GM12865 (cell line): ENCODE measurements at regions not wholly inside any gene's neighbourhood (a gene's known extent, or its start where the extent isn't known, plus 50 kb on each side); places are given as distances from the start of the nearest gene placed in this dataset.

Experiments used
- DNase-seq: peaks from one replicate; pipeline ENCODE4 v3.0.0; 2010; ENCODE audit warnings: low read depth
- H3K4me3 ChIP-seq: 2 replicates; pipeline ENCODE4 v1.5.1; 2011; ENCODE audit warnings: mild to moderate bottlenecking, low read depth, low read length, control low read depth
- TF ChIP-seq, protein P1 (sequence below): IDR thresholded peaks from 2 replicates; pipeline ENCODE4 v1.5.1; 2011; ENCODE audit warnings: low read length, control low read depth, low read depth, inconsistent platforms; ENCODE audit not compliant: insufficient read depth; ENCODE audit errors: missing control alignments

- TF ChIP-seq, protein P1, sequence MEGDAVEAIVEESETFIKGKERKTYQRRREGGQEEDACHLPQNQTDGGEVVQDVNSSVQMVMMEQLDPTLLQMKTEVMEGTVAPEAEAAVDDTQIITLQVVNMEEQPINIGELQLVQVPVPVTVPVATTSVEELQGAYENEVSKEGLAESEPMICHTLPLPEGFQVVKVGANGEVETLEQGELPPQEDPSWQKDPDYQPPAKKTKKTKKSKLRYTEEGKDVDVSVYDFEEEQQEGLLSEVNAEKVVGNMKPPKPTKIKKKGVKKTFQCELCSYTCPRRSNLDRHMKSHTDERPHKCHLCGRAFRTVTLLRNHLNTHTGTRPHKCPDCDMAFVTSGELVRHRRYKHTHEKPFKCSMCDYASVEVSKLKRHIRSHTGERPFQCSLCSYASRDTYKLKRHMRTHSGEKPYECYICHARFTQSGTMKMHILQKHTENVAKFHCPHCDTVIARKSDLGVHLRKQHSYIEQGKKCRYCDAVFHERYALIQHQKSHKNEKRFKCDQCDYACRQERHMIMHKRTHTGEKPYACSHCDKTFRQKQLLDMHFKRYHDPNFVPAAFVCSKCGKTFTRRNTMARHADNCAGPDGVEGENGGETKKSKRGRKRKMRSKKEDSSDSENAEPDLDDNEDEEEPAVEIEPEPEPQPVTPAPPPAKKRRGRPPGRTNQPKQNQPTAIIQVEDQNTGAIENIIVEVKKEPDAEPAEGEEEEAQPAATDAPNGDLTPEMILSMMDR = no peak
- H3K4me3 ChIP-seq = no peak overlapping the region
- no peak for DNase-seq
Observed at GRCh38 chr3:67896130-67896529, 241.7 kb upstream of the SUCLG2 start.

DNA sequence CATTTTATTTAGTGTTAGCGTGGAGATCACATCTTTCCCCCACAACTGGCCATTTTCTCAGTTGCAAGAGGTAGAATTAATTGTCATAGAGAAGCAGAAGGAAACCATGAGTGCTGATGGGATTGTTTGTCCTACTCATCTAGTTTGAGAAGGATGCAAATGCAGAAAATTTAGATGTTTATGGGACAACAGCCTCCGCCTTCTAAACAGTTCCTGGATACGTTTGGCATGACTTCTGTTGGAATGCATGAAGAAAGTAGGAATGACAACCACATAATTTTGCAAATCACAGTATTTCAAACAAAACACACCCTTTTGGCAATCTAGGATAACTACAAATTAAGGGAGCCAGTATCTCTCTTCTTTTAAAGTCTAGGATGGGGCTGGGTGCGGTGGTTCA is 240.1 kb upstream of the SUCLG2 start:
- no peak overlapping the region for H3K4me3 ChIP-seq
- TF ChIP-seq, protein P1 = no peak
- DNase-seq = no peak

DNA sequence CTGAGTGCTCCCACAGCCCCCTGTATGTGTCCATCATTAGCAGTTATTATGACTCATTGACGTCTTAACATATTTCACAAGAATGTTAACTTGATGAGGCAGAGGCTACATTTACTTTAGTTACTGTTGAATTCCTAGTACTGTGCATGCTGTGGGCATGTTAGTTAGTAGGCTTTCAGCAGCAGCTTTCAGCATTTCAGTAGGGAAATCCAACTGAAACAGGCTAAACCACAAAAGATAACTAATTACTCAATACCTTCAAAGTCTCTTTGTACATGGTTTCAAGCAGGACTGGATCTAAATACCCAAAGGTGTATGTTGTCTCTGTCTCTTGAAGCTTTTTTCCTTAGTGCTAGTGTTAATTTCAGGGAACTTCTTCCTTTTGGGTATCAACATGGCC is 229.9 kb upstream of the SUCLG2 start:
- no peak overlapping the region for H3K4me3 ChIP-seq
- DNase-seq = no peak
- TF ChIP-seq, protein P1 = no peak

- TF ChIP-seq, protein P1 = no peak
Observed at GRCh38 chr3:67883766-67884165, 229.4 kb upstream of the SUCLG2 start.

DNA sequence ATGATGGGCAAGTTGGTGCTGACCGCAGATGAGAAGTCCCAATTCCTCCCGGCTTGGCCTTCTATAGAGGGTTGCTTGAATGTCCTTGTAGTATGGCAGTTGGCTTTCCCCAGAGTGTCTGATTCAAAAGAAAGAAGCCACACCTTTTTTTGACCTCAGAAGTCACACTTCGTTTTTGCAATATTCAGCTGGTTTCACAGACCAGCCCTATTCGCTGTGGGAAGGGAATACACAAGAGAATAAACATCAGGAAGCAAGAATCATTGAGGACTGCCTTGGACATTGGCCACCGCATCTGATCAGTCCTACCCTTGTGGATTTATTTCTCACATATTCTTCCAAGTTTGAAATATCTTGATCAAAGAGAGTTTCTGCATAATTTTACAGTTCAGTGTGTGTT is 228.6 kb upstream of the SUCLG2 start:
- TF ChIP-seq, protein P1 = no peak
- no peak overlapping the region for H3K4me3 ChIP-seq
- DNase-seq = no peak

More at GRCh38 chr3:67883766-67884165, 229.4 kb upstream of the SUCLG2 start:
- no peak overlapping the region for H3K4me3 ChIP-seq
- no peak for DNase-seq

DNA sequence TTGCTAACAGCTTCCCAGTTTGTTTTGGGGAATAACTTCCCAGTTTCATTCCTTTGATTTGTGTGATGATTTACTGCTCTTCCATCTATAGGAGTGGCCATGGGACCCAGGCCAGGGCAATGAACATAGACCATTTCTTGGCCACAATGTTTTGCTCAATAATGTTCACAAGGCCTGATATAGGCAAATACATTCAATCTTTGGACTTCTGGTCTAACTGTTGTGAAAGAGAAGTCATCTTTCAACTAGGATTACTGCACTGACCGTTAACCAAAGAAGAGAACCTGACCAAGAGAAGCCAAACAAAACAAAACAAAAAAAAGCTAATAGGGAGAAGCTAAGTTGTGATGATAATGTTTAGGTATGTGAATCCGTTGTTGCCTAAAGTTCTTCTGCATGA is 221.8 kb upstream of the SUCLG2 start:
- H3K4me3 ChIP-seq = no peak overlapping the region
- DNase-seq = no peak
- TF ChIP-seq, protein P1 = no peak

GRCh38 chr3:67875858-67876257 is 221.4 kb upstream of the SUCLG2 start:
- TF ChIP-seq, protein P1 = no peak
- no peak overlapping the region for H3K4me3 ChIP-seq
- no peak for DNase-seq
